GM21619 (cell line): ENCODE measurements at regions not wholly inside any gene's neighbourhood (a gene's known extent, or its start where the extent isn't known, plus 50 kb on each side); places are given as distances from the start of the nearest gene placed in this dataset.
"Not testable (repeated sequence)": the region's sequence is repeated elsewhere in the genome, so short reads cannot be mapped to it uniquely, and the experiment has no call there.

Experiments
- ATAC-seq: cut with Tn5 transposase; IDR thresholded peaks from one replicate; pipeline ENCODE4 v1.9.1; 2021; ENCODE audit not compliant: unreplicated experiment

DNA sequence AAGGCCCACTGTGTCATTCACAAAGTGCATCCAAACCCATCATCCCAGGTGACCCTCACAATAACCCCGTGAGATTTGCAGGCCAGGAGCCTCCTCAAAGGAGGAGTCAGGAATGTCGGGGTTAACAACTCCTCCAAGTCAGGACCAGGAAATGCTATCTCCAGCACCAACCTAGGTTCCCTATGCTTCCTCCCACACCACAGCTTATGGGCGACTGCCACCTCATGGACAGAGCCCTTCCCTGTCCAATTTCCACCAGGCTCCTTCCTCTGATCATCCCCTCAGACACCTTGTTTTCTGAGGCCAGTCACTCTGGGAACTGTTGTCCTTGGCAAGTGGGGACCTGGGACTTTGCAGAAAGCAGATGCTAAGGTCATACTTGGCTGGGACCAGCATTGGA lies 77.8 kb downstream of the LIMS3 start:
- ATAC-seq = not testable (repeated sequence)

DNA sequence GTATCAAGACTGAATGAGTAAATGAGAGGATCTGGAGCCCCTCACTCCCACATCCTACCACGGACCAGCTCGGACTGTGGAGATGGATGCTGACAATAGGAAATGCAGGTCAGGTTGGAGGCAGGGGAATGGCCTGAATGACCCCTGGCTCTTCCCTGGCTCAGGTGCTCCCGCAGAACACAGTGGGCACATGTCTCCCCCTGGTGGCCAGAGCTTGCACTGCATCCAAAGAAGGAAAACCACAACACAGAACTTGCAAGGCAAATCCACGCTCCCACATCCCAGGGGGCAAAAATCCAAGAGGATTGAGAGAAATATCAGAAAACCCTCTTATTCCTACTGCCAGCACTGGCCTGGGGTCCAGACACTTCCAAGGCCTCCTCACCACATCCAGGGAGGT lies 82.3 kb downstream of the LIMS3 start:
- not testable (repeated sequence) for ATAC-seq

DNA sequence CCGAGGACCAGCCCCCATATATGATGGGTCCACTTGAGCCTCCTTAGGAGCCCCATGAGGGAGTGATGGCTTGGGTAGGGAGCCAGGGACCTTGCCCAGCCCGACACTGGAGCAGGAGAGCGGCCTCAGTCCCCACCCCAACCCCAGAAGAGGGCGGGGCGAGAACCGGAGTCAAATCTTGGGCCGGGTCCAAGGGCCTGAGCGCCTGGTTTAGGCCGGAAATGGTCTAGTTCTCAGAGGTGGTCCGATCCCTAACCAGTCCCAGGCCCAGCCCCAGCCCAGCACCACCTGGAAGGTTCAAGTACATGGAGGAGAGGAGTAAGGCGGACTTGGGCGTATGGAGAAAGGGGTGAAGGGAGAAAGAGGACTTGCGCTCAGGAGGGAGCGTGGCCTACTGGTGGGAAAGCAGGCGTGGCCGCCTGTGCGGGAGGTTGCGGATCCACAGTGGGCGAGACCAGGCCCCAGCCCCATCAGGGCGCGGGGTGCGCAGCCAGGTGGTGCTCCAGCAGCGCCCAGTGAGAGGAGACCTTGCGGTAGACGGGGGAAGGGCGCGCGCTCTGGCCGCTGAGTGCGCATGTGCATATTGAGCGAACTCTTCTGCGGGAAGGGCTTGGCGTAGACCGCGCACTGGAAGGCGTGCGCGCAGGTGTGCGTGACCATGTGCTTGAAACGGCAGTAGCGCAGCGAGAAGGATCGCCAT lies 88.1 kb downstream of the LIMS3 start:
- ATAC-seq = not testable (repeated sequence)

DNA sequence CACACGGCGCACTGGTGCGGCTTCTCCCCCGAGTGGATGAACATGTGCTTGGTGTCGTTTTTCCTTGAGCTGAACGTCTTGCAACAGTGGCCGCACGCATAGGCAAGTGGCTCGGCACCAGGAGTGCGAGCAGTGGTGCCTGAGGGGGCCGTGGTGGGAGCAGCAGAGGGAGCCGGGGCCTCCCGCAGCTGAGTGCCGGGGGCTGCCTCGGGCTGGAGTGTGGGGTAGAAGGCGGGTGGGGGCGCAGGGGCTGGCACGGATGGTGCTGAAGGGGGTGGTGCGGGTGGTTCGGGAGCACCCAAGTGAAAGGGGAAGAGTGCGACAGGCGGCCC lies 88.6 kb downstream of the LIMS3 start:
- ATAC-seq = not testable (repeated sequence)

DNA sequence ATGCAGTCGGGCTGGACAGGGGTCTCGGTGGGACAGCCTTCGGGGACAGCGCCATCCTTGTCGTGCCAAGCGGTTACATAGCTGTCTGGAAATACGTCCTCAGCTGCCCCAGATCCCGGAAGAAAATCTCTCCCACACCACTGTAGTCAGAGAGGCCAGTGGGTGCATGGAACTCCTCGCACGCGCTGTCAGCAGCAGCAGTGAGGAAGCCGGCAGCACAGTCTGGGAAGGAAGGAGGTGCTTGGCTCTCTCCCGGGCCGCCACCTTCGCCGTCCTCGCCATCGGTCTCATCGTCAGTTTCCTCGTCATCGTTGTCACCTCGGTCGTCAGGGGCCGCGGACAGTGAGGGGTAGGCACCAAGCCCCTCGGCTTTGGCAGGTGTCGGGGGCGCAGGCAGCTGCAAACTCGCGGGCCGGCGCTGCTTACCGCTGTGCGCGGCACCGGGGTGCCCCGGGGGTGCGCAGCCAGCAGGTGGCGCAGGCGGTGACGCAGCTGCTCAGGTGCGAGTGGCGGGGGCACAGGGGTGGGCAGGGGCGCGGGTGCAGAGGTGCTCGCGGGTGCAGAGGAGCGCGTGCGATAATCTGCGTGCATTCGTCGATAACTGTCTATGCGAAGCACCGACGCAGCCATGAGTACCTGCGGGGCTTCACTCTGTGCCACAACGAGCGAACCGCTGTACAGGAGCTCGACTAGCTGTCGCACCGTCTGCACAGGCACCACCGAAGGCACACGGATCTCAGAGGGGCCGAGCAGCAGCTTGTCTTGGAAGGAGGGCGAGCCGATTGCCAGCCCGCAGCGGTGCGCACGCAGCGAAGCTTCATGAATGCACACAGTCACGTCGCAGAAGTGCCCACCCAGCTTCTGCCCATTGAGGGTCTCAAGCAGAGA lies 89.2 kb downstream of the LIMS3 start:
- ATAC-seq = peak; percentile 51

DNA sequence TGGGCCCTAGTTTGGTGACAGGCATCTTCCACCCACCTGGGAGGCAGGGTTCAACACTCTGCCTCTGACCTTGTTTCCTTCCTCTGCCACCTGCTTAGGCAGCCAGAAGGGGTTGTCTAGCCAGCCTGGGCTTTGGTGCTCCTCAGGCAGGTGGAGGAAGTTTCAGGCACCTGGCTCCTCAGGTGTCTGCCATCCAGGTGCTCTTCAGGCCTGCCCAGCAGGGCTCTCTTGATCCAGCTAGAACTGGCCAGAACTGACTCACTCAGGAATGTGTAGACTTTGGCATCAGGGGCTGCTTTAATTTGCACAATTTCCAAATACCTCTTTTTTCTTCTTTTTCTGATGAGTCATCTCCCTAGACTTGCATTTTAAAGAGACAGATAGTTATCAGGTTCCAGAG lies 100.9 kb downstream of the LIMS3 start:
- not testable (repeated sequence) for ATAC-seq

DNA sequence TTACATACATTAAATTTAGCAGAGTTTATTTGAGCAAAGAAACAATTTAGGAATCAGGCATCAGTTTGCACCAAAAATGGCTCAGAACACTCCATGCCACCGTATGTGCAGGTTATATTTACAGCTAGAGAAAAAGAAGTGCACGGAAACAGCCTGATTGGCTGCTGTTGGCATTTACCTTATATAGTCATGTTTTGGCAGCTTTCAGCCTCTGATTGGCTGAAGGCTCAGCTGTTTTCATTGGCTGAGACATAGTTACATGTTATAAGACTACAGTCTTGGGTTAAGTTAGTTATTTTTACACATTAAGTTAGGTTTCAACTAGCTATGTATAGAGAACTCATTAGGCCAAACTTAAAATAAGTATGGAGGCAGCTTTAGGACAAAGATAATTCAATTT lies 104.0 kb downstream of the LIMS3 start:
- not testable (repeated sequence) for ATAC-seq

DNA sequence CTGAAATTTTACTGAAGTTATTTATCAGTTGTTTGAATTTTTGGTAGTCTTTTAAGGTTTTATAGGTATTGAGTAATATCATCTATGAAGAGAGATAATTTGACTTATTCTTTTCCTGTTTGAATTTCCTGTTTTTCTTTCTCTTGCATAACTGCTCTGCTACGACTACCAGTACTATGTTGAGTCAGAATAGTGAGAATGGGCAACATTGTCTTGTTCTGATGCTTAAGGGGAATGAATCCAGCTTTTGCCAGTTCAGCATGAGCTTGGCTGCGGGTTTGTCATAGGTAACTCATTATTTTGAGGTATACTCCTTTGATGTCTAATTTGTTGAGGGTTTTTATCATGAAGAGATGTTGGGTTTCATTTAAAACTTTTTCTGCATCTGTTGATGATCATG lies 102.2 kb downstream of the MALL start:
- not testable (repeated sequence) for ATAC-seq

DNA sequence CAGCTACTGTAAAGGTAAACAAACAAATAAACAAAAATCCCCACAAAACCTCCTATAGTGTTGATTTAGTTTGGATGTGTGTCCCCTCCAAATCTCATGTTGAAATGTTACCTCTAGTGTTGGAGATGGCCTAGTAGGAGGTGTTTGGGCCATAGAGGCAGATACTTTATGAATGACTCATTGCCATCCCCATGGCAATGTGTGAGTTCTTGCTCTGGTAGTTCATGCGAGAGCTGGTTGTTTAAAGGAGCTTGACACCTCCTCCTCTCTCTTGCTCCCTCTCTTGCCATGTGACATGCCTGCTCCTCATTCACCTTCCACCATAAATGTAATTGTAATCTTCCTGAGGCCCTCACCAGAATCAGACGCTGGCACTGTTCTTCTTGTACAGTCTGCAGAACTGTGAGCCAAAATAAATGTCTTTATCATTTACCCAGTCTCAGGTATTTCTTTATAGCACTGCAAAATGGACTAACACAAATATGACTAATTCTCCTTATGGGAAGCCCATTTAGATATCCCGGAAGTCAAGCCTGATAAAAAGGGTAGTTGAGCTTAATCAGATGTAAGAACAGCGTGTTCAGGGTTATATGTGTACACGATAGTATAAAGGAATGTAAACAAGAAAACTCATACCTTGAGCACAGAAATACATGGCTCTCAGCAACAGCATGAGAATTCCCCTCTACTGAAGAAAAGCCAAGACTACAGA lies 99.1 kb downstream of the MALL start:
- not testable (repeated sequence) for ATAC-seq

DNA sequence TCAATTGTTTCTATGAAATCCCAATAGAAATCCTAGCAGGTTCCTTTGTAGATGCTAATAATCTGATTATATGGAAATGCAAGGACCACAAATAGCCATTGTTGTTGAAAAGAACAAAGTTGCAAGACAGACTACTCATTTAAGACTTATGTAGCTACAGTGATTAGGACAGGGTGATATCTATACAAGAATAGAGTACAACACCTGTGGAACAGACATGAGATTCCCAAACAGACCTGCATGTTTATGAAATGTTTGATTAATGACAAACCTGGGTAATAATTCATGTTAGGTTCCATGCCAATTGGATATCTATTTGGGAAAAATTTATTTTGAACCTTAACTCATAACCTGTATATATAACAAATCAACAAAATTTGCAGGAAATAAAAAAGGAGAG lies 95.4 kb downstream of the MALL start:
- ATAC-seq = not testable (repeated sequence)

DNA sequence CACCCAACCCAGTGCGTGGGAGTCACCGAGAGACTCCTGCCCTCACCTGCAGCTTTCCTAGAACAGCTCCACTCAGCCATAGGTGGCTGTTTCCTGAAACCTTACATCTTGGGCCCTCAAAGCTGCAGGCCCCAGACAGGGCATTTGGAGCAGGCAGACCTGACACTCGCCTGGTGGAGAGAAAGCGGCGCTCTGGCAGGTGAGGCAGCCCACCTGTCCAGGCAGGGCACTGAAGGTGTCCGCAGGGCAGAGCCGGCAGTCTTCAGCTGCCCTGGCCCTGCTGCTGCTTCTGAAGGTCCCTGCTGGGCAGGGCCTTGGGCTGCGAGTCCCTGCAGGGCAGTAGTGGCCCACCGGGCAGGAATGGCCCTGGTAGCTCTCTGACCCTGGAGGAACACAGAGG lies 93.3 kb downstream of the MALL start:
- ATAC-seq = not testable (repeated sequence)

DNA sequence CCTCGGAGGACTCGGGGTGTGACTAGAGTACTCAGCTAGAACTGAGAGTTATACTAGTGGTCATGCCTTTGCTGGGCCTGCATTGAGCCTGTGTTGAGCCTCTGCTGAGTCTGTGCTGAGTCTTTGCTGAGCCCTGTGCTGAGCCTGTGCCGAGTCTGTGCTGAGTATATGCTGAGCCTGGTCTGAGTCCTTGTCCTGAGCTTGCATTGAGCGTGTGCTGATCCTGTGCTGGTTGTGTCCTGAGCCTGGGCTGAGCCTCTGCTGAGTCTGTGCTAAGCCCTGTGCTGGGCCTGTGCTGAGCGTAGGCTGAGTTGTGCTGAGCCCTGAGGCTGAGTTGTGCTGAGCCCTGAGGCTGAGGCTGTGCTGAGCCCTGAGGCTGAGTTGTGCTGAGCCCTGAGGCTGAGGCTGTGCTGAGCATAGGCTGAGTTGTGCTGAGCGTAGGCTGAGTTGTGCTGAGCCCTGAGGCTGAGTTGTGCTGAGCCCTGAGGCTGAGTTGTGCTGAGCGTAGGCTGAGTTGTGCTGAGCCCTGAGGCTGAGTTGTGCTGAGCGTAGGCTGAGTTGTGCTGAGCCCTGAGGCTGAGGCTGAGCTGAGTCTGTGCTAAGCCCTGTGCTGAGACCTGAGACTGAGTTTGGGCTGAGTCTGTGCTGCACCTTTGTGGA lies 89.4 kb downstream of the MALL start:
- not testable (repeated sequence) for ATAC-seq

DNA sequence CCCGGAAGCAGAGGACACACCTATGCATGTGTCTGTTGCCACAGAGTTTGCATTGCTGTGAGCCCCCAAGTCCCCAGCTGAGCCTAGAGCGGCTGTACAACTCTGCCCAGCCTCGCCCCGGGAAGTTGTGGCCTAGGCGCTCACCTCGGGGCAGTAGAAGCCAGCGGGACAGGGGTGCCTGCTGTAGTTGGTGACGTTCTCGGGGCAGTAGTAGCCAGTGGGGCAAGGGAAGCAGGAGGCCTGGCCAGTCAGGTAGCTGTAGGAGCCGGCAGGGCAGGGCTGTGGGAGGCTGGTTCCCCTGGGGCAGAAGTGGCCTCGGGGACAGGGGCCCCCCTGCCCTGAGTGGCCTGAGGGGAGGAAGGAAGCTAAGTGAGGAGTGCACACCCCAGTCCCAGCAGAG lies 87.2 kb downstream of the MALL start:
- ATAC-seq = not testable (repeated sequence)

DNA sequence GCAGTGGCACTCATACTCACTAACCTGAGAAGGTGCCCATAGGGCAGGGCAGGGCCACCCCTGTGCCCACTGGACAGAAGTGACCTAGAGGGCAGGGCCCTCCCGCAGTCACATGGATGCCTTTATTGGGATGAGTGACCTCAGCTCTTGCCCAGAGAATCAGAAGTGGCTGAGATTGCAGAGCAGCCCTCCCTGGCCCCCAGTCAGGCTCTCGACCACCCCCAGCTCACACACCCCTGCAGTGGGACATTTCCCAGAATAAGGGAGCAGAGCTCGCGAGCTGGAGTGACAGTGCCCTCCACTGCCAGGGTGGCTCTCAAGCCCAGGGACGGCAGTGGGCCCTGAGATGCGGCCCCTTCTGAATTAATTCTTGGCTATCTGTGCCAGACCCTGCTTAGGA lies 84.7 kb downstream of the MALL start:
- not testable (repeated sequence) for ATAC-seq

DNA sequence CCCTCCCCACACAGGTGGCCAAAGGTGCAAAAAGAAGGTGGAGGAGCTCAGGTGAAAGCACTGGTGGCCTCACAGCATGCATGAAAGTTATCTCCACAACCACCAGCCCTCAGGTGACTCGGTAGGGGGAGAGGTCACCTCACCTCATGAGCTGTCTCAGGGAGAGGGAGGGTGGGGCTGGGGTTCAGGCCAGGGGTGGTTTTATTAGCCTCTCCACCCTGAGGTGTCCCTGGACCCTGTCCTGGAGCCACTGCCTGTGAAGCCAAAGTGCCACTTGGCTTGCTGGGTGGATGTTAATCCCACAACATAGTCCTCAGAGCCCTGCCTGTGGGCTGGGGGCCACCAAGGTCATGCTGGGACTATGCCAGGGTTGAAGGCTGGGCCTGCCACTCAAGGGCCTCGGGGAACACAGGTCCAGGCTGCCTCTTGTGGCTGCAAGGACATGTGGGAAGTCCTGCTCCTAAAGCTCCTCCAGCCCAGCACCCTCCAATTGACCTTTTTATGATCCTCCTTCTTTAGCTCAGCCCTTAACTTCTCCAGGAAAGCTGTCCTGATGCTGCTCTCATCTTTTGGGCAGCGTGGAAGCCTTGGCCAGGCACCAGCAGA lies 83.8 kb downstream of the MALL start:
- ATAC-seq = not testable (repeated sequence)
